Body of pancreas (tissue), 4 donors: ENCODE measurements at regions not wholly inside any gene's neighbourhood (a gene's known extent, or its start where the extent isn't known, plus 50 kb on each side); places are given as distances from the start of the nearest gene placed in this dataset.

ENCODE experiments used
- CTCF ChIP-seq, 7 experiments: fragments of 450-650 bp in 4 of 7; fragments of 200-600 bp in 3 of 7; sonication (generic) in 3 of 7; IDR thresholded peaks; one replicate each; pipeline ENCODE4 v1.5.1; 2016 to 2019; ENCODE audit warnings: antibody characterized with exemption in 7 of 7
- POLR2A ChIP-seq, 3 donors: fragments of 450-650 bp; IDR thresholded peaks; one replicate each; pipeline ENCODE4 v1.6.1; 2016; ENCODE audit warnings: antibody characterized with exemption in 3 of 3, mild to moderate bottlenecking in 2 of 3

- TF ChIP-seq CTCF (IDR thresholded peaks at IDR 0.05) (no peak), POLR2A (IDR thresholded peaks at IDR 0.05) (no peak)
Measured at GRCh38 chr4:57854748-57855147, 744.6 kb upstream of the IGFBP7 start.
